ENCODE measurements at regions not wholly inside any gene's neighbourhood (a gene's known extent, or its start where the extent isn't known, plus 50 kb on each side); places are given as distances from the start of the nearest gene placed in this dataset.

GRCh38 chr5:5605170-5605764, 182.8 kb downstream of the ICE1 start:
- intact Hi-C loops (cut with micrococcal nuclease; ENCODE audit: unreplicated experiment): no loop called here
- H3K4me3 ChIP-seq (ENCODE audit: low read depth, low read length, poor library complexity, severe bottlenecking): no peak overlapping the region
- no peak for TF ChIP-seq CTCF (conservative IDR thresholded peaks at IDR 0.05; ENCODE audit: low read depth, low read length)
- no peak for TF ChIP-seq EZH2 (IDR thresholded peaks at IDR 0.05; ENCODE audit: borderline replicate concordance, low read depth, low read length, poor library complexity, severe bottlenecking)
- H3K9me3 ChIP-seq (ENCODE audit: low read depth, low read length, poor library complexity, severe bottlenecking): no peaks in the 10 kb centered on the region
- H3K27me3 ChIP-seq (replicated peaks; ENCODE audit: insufficient read depth, low read depth, low read length, poor library complexity): peaks cover 10% of the 10 kb centered on the region
- H3K27ac ChIP-seq (ENCODE audit: low read depth, low read length, poor library complexity, severe bottlenecking): no peak overlapping the region
- POLR2A ChIA-PET (ENCODE audit: low non-redundant PET): no interaction called here
- no peak for DNase-seq (ENCODE audit: low spot score)
- no peaks in the 10 kb centered on the region for H3K36me3 ChIP-seq (ENCODE audit: insufficient read depth, low read length, poor library complexity, severe bottlenecking)
- BruUV-seq (replicated peaks): no TSS peak
- CTCF ChIA-PET: no interaction called here
- H3K4me1 ChIP-seq (ENCODE audit: insufficient read depth, low read length, poor library complexity, severe bottlenecking): no peaks in the 10 kb centered on the region

GRCh38 chr5:5602554-5602953, 180.1 kb downstream of the ICE1 start:
- no peaks in the 10 kb centered on the region for H3K36me3 ChIP-seq (ENCODE audit: insufficient read depth, low read length, poor library complexity, severe bottlenecking)
- BruUV-seq (replicated peaks): no TSS peak
- H3K4me1 ChIP-seq (ENCODE audit: insufficient read depth, low read length, poor library complexity, severe bottlenecking): no peaks in the 10 kb centered on the region
- peaks cover 10% of the 10 kb centered on the region for H3K27me3 ChIP-seq (replicated peaks; ENCODE audit: insufficient read depth, low read depth, low read length, poor library complexity)
- POLR2A ChIA-PET (ENCODE audit: low non-redundant PET): no interaction called here
- no peak for DNase-seq (ENCODE audit: low spot score)
- CTCF ChIA-PET: interaction anchor here (0.7 kb wide), 1 partner anchor 14 kb away, joined by 3 read pairs; no protein-coding TSS in a partner anchor
- TF ChIP-seq EZH2 (IDR thresholded peaks at IDR 0.05; ENCODE audit: borderline replicate concordance, low read depth, low read length, poor library complexity, severe bottlenecking) (no peak), CTCF (conservative IDR thresholded peaks at IDR 0.05; ENCODE audit: low read depth, low read length) (no peak)
- intact Hi-C loops (cut with micrococcal nuclease; ENCODE audit: unreplicated experiment): no loop called here
- no peak overlapping the region for H3K4me3 ChIP-seq (ENCODE audit: low read depth, low read length, poor library complexity, severe bottlenecking)
- no peak overlapping the region for H3K27ac ChIP-seq (ENCODE audit: low read depth, low read length, poor library complexity, severe bottlenecking)
- no peaks in the 10 kb centered on the region for H3K9me3 ChIP-seq (ENCODE audit: low read depth, low read length, poor library complexity, severe bottlenecking)

- ChIA-PET POLR2A (ENCODE audit: low non-redundant PET) (no interaction called here), CTCF (no interaction called here)
- Histone ChIP-seq H3K27me3 (replicated peaks; ENCODE audit: insufficient read depth, low read depth, low read length, poor library complexity) (peaks cover 16% of the 10 kb centered on the region), H3K9me3 (ENCODE audit: low read depth, low read length, poor library complexity, severe bottlenecking) (no peaks in the 10 kb centered on the region), H3K36me3 (ENCODE audit: insufficient read depth, low read length, poor library complexity, severe bottlenecking) (no peaks in the 10 kb centered on the region), H3K4me1 (ENCODE audit: insufficient read depth, low read length, poor library complexity, severe bottlenecking) (no peaks in the 10 kb centered on the region), H3K27ac (ENCODE audit: low read depth, low read length, poor library complexity, severe bottlenecking) (no peak overlapping the region), H3K4me3 (ENCODE audit: low read depth, low read length, poor library complexity, severe bottlenecking) (no peak overlapping the region)
- TF ChIP-seq CTCF (conservative IDR thresholded peaks at IDR 0.05; ENCODE audit: low read depth, low read length) (no peak), EZH2 (IDR thresholded peaks at IDR 0.05; ENCODE audit: borderline replicate concordance, low read depth, low read length, poor library complexity, severe bottlenecking) (no peak)
- intact Hi-C loops (cut with micrococcal nuclease; ENCODE audit: unreplicated experiment): no loop called here
- DNase-seq (ENCODE audit: low spot score): no peak
- no TSS peak for BruUV-seq (replicated peaks)
Measured at GRCh38 chr5:5598547-5599113, 176.2 kb downstream of the ICE1 start.
